ENCODE measurements at regions not wholly inside any gene's neighbourhood (a gene's known extent, or its start where the extent isn't known, plus 50 kb on each side); places are given as distances from the start of the nearest gene placed in this dataset.

GRCh38 chr17:14827396-14827919 is 437.7 kb downstream of the PMP22 start:
- H3K36me3 ChIP-seq (ENCODE audit: control insufficient read depth, insufficient read depth, low read length) = no peaks in the 10 kb centered on the region
- H3K9me3 ChIP-seq (replicated peaks; ENCODE audit: control insufficient read depth, insufficient read depth, low read depth, low read length) = no peaks in the 10 kb centered on the region
- FAIRE-seq (no peak), DNase-seq (ENCODE audit: extremely low read depth in 1 of 4, low spot score in 3 of 4) (no peak), ATAC-seq (no peak)
- ChIA-PET CTCF (ENCODE audit: low intra/inter-chr PET ratio) (no interaction called here), POLR2A (no interaction called here)
- BruUV-seq (replicated peaks) = no TSS peak
- H3K4me2 ChIP-seq (ENCODE audit: insufficient read depth, low read length) = no peak overlapping the region
- TF ChIP-seq SRSF1 (IDR thresholded peaks at IDR 0.05; ENCODE audit: low read depth, low read length) (no peak), ILK (tag; IDR thresholded peaks at IDR 0.05; ENCODE audit: borderline replicate concordance, low read depth) (no peak), SMARCA5 (IDR thresholded peaks at IDR 0.05) (no peak), ZNF79 (CRISPR knock-in tag; IDR thresholded peaks at IDR 0.05; ENCODE audit: low read depth) (no peak), FOXO4 (CRISPR knock-in tag; IDR thresholded peaks at IDR 0.05) (no peak), ZNF586 (CRISPR knock-in tag; conservative IDR thresholded peaks at IDR 0.05) (no peak), TEAD1 (CRISPR knock-in tag; IDR thresholded peaks at IDR 0.05) (no peak), ZBTB17 (CRISPR knock-in tag; IDR thresholded peaks at IDR 0.05) (no peak)
- H3K9me1 ChIP-seq (ENCODE audit: control insufficient read depth, insufficient read depth, low read length) = no peaks in the 10 kb centered on the region
- H2AFZ ChIP-seq (ENCODE audit: low read depth, low read length) = no peak overlapping the region
- no peak overlapping the region for H3K4me3 ChIP-seq
- H4K20me1 ChIP-seq (replicated peaks; ENCODE audit: control insufficient read depth, insufficient read depth, low read length) = no peaks in the 10 kb centered on the region
- in situ Hi-C loops (cut with MboI) (no loop called here), intact Hi-C loops (cut with micrococcal nuclease) (no loop called here)
- H3K79me2 ChIP-seq (ENCODE audit: control insufficient read depth, insufficient read depth, low read length) = no peaks in the 10 kb centered on the region
- WGBS (ENCODE audit: insufficient coverage, low coverage, missing lambda C conversion rate) = 3% methylated on average over 6 of the region's 6 CpGs
- H3K27ac ChIP-seq (ENCODE audit: extremely low read depth, low read depth, low read length) = no peak overlapping the region
- no peak overlapping the region for H3K9ac ChIP-seq (ENCODE audit: insufficient read depth in 1 of 2, low read depth in 2 of 2, low read length in 2 of 2)
- H3K27me3 ChIP-seq (ENCODE audit: control insufficient read depth in 2 of 2, insufficient read depth in 2 of 2, low read length in 2 of 2) = no peaks in the 10 kb centered on the region
- no peaks in the 10 kb centered on the region for H3K4me1 ChIP-seq (replicated peaks in 1 of 2; ENCODE audit: control insufficient read depth in 2 of 2, insufficient read depth in 2 of 2, low read length in 2 of 2)
